GDM1 (cell line): ENCODE measurements at regions not wholly inside any gene's neighbourhood (a gene's known extent, or its start where the extent isn't known, plus 50 kb on each side); places are given as distances from the start of the nearest gene placed in this dataset.

ENCODE experiments used
- DNase-seq: peaks from one replicate; lab custom pipeline; 2025; lab: John Stamatoyannopoulos, UW

DNA sequence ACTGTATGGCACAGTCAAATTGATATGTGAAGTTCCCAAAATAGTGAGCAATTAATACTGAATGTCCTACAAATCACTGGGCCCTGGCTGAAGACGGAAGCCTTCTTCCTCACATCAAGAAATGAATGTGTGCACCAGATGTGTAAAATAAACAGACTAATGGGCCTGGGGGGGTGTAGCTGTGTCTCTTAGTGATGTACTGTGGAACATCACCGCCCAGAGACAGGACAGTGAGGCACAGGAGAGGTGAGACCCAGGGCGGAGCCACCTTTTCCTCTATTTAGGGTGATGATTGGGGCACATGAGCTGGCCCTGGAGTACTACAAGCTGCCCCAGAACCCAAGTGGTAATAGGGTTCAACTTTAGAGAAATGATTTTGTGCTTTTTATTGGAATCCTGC lies 368.5 kb upstream of the ARID1B start:
- no peak for DNase-seq

DNA sequence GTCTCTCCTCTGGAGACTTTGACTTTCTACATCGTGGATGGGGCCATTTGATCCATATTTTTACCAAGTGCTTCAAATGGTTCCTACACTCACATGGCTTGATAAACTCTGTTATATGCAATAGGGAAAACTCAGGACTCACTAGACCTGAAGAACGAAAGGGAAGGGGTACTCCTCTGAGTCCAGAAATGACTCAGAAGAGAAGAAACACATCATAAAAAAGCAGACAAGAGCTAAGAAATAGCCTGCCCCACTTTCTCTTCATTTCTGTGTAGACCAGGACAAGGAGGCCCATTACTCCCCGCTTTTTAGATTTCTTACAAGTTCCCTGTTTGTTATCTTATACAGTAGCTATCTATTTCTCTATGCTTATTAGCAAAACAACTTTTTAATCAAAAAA lies 369.8 kb upstream of the ARID1B start:
- no peak for DNase-seq

DNA sequence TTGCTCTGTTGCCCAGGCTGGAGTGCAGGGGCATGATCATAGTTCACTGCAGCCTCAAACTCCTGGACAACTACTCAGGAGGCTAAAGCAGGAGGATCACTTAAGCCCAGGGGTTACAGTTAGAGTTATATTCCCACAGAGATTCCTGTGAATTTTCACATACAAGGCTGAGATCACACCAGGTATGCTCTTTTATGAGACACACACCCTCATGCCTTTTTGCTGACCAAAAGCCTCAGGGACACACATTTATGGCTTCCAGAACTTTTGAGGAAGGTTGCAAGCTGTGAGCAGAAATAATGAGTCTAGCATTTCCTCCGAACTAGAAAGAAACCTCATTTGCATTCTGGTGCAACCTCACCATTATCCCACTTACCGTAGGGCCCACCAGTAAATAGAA lies 370.5 kb upstream of the ARID1B start:
- DNase-seq = no peak

DNA sequence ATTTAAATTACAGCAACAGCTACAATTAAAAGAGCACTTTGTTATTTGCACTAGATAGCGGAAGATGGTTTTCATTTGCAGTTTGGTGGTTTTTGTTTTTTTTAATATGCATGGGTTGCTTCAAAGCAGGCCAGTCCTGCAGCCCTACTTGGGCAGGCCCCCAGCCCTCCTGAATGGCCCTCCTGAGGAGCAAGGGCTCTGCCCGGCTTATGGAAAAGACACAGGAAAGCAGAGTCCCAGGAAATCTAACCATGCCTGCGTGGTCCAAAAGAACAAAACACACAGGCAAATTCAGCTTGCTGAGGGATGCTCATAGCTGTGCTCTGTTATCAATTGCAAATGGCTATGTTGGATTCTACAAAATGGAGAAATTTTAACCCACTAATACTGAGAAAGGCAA lies 371.1 kb upstream of the ARID1B start:
- DNase-seq = no peak

DNA sequence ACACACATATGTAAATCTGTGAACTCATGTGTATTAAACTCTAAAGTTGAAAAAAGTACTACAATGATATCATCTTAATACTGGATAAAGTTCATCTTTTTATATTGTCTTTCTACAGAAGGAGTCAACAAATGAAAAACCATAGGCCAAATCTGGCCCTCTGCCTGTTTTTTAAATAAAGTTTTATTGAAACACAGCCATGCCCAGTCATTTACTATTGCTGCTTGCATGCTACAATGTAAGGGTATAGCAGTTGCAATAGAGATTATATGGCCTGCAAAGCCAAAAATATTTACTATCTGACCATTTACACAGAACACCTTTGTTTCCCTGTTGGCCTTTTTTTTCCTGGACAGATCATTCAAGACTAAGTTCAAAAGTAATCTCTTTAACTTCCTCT lies 374.6 kb upstream of the ARID1B start:
- no peak for DNase-seq

DNA sequence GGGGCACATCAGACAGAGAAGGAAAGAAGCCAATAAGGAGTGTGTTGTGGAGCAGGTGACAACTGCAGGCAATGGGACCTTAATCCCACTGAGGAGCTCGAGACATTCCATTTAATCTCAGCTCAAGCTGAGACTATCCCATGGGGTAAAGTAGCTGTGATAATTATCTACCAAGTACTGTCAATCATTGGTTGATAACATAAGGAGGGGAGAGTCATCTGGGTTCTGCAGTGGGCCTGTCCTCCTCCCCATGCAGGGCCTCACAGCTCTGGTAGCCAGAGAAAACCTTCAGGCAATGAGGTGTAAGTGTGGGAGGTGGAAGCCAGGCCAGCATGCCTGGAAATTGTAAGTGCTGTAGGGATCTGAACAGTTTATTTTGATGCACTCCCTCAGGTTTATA lies 375.0 kb upstream of the ARID1B start:
- no peak for DNase-seq

DNA sequence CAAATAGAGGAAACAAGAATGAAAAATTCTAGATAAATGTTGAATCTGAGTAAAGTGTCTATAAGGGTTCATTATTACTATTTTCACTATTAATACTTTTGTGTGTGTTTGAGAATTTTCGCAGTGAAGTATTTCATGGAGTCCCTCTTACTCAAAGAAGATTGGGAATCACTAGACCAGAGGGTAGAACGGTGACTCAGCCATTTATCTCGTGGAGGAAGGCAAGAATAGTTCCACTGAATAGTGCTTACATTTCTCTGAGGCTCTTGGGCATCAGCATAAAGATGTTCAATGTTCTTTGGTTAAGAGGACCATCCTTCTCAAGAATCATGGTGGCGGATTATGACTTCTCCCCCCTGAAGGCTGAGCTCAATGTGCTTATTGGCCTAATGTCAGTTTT lies 376.7 kb upstream of the ARID1B start:
- no peak for DNase-seq

DNA sequence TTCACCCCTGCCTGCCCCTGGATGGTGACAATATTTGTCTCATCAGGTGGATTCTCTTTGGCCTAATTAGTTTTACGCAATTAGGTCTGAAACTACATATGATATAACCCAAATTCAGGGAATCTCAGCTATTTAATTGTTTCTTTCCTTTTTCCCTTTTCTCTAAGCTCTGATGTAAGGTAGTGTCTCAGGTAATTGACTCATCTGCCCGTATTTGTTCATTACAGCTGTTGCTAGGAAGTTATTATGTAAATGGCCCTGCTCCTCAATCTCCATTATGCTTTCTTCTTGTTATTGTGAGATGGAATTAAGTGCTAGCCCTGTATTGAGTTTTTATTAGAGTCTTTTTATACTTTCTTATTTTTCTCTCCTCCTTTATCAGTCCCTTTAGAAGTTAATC lies 378.2 kb upstream of the ARID1B start:
- no peak for DNase-seq

DNA sequence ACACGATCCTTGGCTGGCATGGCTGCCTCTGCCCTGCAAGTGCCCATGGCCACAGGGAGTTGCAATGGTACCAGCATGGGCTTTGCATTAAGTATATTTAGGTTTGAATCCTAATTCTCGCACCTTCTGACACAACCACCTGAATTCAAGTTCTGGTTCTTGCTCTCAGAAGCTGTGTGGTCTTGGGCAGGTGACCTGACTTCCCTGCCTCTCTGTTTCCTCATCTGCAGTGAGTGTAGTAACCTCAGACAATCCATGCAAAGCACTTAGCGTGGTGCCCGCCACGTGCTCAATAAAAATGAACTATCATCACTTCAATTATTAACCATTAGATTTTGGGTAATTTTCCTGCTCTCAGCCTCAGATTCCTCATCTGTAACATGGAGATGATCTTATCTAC lies 378.8 kb upstream of the ARID1B start:
- no peak for DNase-seq

DNA sequence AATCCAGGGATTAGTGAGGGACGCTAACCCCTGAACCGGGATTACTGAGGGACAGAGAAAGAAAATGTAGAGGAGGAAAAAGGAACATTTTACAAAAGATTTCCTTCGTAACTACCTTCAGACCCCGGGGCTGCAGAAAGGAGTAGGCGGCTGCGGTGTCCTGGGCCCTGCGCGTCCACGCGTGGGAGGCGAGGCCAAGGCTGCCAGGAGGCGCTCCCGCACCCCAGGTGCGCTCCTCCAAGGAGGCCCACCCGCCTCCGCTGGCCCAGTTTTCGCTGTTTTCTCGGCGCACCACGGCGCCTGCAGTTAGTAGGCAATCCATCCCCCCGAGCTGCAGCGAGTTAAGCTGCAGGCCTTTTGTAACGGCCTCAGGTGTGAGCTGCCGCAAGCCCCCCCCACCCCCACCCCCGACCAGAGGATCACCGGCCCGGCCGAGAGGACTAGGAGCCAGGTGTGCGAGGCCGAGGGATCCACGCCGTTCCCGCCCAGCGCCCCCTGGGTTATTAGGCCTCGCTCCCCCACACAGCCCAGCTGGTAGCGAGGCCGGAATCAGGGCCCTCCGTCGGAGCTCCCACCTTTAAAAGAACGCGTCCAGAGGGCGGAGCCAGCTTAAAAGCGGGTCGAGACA lies 380.3 kb upstream of the ARID1B start:
- DNase-seq = no peak

DNA sequence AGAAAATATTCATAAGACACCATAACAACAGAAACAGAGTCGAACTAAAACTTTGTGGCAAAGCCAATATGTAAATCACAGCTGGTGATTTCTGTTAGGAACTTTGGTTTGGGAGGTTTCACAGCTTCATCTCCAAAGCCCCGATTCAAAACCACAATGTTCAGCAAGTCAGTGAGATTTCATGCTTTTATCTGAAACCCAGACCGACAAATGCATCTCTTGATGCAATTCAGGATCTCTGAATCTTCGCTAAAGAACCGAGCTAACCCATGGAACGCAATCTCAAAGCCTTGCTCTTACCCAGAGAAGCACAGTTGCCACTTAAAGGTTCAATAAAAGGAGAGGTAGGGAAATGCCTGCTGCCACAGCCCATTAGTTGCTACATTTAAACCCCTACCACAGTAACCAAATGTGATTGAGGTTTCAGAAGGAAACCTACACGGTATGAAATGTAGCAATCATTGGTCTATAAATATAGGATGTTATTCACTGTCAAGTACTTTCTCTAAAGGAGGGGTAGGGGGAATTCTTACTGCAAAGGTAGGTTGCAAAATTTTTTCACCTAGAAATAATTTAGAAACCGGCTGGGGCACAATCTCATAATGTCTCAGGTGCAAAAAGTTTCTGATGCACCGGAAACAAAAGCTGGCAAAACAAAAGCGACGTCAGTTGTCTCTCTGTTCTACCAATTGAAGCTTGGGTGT lies 381.0 kb upstream of the ARID1B start:
- no peak for DNase-seq

DNA sequence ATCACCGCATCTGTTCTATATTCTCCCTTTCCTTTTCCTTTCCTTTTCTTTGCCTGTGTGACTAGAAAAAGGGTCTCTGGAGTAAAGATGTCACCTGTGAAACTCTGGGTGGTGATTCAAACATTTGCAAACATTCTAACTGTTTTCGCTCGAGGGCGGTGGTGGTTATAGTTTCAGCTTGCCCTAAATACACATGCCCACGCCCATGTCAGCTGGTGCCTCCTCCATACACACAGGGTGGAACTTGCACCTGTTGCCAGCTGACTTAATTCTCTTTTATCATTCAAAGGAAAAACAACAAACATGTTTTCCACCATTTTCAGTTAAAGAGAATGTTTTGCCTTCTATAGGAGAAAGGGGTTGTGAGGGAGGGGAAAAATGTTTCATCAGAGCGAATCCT lies 381.9 kb upstream of the ARID1B start:
- DNase-seq = no peak

DNA sequence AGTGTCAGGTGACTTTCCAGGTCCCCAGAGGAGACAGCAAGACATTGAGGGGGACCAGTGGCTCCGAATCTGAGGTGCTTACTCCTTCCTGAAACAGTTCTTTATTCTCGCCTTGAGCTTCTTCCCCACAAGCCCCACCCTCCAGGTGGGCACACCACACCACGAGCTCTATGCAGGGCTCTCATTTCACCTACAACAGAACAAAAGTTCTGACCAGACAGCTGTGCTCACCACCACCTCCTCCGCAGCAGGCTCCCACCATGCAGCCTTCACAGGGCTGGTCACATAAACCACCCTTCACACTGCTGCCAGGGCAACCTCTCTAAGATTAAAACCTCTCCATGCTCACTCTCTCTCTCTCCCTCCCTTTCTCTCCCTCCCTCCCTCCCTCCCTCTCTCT lies 384.5 kb upstream of the ARID1B start:
- DNase-seq = no peak

DNA sequence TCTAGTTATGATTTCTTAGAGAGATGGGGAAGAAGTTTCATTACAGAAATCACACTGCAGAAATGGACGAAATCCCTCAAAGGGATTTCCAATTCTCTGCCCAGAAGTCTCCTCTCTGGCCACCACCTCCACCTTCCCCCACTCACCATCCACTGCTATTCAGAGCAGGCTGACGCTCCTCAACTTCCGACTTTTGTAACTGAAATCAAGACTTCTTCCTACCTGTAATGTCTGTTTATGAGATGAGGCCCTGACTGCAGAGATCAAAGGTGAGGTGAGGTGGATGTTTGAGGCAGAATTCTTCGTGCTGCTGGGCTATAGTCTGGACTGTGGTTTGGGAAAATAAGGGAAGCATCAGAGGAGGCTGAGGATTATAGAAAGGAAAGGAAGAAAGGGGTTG lies 385.2 kb upstream of the ARID1B start:
- DNase-seq = no peak

DNA sequence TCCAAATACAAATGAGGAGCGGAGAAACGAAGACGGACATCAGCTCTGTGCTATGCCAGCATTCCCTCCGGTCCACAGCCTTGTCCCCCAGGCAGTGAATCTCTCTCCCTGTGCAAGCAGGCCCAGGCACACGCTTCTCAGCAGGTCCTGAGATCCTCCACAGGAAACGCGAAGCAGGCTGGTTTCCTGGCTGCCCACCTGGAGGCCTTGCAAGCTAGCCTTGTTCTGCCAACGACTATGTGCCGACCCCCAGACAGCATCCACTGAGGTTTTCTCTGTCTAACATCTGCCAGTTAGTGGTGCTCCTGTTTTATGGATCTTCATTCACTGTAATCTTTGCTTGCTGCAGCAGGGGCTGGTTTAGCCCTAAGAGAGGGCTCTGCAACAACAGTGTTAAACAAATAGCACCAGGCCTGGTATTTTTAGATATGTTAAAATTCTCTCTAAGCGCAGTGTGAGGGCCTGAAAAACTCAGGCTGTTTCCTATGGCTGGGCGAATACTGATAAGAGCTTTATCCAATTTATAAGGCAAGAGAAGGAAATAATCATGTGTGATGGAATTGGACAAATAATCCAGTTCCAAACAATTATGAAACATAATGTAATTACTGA lies 386.0 kb upstream of the ARID1B start:
- DNase-seq = no peak

DNA sequence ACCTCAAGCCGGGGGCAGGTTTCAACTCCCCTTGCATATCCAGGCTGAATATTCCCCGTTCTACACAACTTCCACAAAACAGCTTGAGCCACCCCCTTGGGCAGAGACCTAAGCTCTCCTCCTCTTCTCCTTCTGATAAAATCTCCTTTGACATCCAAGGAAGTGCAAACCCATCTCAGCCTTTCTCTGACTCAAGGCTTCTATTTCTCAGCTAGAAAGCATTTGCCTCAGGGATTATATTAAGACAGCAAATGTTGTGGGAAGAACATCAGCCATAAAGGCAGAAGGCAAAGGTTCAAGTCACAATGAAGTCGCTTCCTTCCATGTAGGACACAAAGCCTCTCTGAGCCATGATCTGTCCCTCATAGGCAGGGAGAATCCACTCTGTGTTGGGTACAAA lies 386.6 kb upstream of the ARID1B start:
- DNase-seq = no peak

DNA sequence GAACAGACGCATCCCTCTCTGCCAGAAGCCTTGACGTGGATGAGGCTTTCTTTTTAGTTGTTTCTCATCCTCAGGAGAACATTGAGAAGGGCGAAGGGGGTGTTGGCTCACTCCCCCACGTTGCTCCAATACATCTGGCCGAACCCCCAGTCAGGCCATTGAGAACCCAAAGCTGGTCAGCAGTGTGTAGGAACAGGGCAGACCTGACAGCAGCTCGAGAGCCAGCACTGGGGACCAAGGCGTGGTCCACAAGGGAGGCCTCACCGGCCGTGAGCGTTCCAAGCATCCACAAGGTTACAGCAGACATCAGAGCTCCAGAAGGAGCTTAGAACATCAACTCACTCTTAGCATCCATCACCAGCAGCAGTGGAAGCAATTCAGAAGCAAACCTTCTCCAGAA lies 387.9 kb upstream of the ARID1B start:
- DNase-seq = no peak

DNA sequence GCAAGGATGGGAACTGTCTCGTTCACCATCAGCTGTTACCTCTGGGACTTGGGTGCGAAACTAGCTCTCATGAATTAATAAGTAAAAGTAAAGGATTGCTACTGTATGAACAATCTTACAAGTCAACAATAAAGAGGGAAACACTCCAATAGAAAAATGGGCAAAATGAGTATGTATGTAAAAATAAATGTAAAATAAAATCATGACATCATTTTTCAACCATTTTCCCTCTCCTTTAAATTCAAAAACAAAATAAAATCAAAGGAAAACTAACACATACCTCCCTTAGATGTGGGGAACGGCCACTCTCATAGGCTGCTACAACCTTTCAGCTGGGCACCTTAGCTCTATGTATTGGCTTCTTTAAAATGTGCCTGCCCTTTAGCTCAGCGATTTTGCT lies 389.7 kb upstream of the ARID1B start:
- no peak for DNase-seq

DNA sequence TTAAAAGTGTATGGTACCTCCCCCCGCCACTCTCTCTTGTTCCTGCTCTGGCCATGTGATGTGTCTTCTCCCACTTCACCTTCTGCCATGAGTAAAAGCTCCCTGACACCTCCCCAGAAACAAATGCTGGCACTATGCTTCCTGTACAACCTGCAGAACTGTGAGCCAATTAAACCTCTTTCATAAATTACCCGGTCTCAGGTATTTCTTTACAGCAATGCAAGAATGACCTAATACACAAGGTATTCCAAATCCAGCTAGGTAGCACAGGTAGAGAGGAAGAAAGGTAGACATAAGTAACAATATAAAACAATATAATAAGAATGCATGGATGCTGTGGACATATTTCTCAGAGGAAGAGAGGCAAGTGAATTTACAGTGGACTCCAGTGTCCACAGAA lies 394.1 kb upstream of the ARID1B start:
- DNase-seq = no peak

DNA sequence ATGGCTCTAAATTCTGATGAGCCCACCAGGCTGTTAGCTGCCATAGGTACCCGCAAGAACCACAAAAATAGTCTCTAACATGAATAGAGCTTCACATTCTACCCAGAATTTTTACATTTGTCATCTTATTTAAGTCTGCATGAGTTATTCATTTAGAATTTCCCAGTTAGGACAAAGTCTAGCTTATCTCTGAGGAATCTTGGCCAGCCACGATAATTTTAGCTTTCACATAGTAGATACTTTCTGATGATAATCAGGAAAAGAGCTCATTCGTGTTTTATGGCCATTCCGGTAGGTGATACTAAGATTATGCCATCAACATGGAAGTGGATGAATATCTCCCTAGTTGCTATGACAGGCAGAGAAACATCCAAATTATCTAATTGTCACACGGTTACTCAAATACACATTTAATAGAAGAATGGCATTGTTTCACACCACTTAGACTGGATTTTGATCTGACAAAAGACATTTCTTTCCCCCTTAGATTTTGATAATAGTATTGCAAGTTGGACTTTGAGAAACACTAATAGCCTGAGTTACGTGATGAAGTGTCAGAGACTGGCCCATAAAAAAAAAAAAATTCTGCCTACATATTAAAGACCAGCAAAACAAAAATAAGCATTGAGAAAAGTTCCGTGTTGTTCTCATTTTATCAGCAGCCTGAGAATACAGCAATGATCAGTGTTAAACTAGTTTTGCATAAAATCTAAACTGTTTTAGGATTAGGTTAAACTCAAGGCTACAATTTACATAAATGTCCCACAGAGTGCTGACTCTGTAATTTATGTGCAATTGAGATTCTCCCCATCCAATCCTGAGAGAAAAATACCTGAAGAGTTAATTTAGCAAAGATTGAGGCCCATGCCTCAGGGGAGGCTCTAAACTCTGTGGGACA lies 397.5 kb upstream of the ARID1B start:
- no peak for DNase-seq

DNA sequence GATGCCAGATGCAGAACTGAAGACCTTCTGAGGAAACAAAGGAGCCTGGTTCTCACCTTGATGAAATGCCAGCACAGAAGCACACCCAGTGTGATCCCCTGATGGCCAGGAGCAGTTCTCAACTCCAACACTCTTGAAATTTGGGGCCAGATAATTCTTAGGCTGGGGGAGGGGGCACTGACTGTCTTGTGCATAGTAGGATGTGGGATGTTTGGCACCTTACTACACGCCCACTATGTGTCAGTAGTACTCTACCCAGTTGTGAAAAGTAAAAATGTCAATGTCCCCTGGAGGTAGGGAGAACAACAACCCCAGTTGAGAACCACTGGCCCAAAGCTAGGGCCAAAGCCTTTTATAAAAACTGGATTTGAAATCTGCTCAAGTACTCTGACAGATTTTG lies 398.3 kb upstream of the ARID1B start:
- DNase-seq = no peak

DNA sequence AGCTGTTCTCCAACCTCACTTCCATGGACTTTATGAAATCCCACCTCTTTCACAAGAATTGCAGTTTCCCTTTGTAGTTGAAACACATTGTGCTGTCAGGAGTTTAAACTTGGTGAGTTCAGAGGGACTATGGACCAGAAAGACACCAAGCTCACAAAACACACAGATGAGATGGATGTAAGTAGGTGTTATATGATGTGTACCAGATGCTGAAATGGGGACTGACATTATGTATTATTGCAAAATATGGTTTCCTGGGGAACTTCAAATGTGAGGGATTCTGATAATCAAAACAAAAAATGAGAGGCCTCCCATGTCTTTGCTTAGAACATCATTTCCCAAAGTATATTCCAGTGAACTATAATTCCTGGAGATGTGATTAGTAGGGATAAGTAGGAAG lies 401.1 kb upstream of the ARID1B start:
- no peak for DNase-seq

DNA sequence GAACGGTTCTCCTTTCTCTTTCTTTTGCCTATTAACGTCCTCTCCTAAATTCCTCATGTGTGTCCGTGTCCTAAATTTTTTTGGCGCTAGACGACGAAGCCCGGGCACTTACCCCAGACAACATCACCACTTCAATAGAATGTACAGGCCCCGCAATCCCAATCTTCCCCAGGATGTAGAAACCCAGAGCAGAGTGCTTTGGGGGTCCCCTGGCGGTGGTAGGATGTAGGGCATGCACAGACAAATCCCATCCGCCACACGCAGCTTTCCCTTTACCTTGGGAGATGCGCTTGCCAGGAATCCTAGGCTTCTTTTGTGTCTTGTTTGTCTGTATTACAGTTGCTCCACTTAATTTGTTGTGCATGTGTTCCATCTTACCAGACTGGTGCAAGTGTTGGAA lies 417.3 kb upstream of the ARID1B start:
- no peak for DNase-seq
